GM19043 (cell line): ENCODE measurements at regions not wholly inside any gene's neighbourhood (a gene's known extent, or its start where the extent isn't known, plus 50 kb on each side); places are given as distances from the start of the nearest gene placed in this dataset.
A peak's percentile ranks its signal among the peaks of the same experiment; 100 is the strongest.

ENCODE experiments used
- ATAC-seq: cut with Tn5 transposase; IDR thresholded peaks from one replicate; pipeline ENCODE4 v1.9.1; 2021; ENCODE audit warnings: low read depth; ENCODE audit not compliant: unreplicated experiment

DNA sequence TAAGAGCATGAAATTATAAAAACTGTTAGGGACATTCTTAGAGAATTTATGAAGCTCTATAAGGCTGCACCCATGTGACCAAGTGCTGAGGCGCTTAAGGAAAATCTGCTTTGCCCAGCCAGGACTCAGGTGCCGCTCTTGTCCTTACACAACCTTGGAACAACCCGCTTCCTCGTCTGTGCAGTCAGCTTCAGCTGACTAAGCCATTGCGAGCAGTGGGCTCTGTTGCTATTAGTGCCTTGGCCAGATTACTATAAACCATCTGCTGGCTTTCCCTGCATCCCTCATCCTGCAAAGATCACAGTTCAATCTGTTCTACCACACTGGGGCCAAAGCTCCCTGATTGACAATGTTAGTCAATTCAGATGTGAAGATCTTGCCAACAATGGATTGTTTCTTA is 89.1 kb upstream of the E2F3 start:
- ATAC-seq: no peak

DNA sequence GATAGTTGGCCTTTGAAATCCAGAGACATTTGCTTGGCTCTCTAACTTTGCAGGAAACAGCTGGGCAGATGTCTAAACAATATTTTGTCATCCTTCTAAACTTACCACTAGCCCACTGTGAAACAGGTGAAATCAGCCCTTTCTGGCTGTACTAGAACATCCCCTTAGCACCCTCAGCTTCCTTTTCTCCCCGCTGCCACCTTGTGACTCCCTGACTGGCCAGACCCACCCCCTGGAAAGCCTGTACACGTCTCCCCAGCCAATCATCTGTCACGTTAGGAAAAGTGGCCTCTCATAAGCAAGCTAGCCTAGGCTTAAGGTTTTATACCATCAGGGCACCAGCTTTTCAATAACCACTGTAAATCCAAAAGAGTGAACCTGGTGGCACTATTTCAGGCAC is 88.6 kb upstream of the E2F3 start:
- no peak for ATAC-seq

DNA sequence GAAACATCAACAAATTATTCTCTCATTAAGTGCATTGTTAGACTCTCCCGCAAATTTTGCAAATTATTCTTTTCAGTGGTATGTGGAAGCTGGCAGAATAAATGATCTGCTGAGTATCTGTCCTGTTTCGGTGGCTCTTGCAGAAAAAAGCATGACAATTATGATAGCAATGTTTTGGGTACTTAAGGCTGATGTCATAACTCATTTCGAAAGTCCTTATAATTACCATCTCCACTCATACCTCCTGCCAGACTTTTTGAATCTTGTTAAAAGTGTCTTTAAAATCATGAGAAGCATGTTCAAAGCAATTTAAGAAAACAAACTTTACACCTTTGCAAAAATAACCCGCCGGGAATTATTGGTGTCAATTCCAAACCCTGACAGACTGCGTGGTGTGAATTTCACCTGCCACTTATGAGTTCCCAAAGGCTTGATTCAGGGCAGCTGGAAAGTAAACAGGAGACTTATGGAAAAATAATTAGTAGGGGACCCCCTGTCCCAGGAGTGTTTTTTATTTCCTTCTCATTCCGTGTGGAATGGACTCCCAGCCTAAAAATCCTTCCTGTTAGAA is 87.6 kb upstream of the E2F3 start:
- ATAC-seq: no peak

DNA sequence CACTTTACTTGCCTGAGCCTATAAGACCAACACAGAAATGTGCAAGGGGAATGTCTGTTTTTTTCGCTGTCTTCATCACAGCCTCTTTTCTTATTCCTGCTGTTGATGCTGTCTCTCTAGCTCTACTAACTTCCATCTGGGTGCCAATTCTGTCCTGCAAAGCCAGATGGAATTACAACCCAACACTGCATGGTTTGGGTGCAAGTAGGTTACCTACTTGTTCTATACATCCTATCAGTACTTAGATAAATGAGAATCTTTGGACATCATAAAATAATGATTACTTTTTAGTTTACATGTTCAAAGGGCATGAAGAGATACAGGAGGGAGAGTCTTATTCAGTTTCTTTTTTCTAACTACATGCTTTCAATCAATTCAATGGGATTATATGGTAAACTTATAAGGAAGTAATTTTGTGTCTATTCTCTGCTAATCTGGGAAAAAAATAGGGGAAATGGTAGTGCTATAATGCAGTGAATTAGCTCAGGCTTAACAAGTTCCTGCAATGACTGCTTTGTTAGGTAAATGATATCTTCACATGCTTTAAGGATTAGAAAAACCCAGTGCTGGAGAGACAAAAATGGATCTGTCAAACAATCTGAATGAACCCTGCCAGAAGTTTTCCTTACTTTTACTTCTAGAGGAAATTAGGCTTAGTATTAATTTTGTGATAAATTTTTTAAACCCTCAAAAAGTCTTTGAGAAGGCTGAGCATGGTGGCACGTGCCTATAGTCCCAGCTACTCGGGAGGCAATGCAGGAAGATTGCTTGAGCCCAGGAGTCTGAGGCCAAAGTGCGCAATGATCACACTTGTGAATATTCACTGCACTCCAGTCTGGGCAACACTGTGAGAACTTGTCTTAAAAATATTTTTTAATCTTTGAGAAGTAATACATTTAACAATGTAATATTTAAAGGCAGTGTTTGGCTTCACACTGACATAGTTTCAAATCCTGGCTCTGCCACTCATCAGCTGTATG is 86.5 kb upstream of the E2F3 start:
- ATAC-seq: no peak

DNA sequence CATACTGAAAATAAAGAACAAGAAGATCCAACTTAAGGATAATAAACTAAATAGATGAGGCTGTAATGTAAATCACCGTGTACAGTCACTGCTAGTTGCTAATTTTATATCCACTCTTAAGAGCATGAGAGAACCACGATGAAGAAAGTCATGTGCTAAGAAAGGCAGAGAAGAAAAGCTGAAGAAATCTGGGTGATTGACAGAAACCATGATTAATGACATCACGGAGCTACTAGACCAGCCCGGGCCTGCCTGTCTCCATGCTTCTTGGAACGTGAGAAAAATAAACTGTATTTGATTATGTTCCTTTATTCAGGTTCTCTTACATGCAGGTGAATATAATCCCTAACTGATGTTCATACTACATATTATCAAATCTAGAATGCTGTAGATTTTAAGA is 84.2 kb upstream of the E2F3 start:
- ATAC-seq: no peak

DNA sequence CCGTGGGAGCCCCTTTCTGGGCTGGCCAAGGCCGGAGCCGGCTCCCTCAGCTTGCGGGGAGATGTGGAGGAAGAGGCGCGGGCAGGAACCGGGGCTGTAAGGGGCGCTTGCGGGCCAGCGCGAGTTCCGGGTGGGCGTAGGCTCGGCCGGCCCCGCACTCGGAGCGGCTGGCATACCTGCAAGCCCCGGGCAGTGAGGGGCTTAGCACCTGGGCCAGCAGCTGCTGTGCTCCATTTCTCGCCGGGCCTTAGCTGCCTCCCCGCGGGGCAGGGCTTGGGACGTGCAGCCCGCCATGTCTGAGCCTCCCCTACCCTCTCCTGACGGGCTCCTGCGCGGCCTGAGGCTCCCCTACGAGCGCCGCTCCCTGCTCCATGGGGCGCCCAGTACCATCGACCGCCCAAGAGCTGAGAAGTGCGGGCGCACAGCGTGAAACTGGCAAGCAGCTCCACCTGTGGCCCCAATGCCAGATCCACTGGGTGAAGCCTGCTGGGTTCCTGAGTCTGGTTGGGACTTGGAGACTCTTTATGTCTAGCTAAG is 82.8 kb upstream of the E2F3 start:
- ATAC-seq: no peak

DNA sequence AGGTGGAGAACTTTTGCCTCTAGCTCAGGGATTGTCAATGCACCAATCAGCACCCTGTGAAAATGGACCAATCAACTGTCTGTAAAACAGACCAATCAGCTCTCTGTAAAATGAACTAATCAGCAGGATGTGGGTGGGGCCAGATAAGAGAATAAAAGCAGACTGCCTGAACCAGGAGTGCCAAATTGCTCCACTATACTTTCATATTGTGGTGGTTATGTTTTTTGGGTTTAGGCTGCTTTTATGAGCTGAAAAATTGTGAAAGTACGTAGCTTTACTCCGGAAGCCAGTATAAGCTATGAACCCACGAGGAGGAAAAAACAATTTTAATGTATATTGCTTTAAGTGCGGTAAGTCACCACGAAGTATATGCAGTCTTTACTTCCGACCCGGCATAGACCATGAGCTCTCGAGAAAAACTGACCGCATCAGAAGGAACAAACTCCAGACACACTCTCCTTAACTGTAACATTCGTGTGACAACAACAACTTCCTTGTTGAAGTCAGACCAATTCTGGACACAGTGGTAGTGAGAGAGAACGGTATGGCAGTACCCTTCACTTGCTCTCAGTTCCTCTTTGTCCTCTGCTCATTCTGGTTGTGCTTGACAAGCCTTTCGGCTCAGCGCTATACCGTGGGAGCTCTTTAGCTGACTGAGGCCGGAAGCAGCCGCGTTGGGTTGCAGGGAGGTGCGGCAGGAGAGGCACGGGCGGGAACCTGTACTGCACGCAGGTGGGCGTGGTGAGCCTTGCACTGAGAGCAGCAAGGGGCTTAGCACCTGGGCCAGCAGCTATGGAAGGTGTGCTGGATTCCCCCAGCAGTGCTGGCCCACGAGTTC is 81.9 kb upstream of the E2F3 start:
- ATAC-seq: peak; percentile 99

DNA sequence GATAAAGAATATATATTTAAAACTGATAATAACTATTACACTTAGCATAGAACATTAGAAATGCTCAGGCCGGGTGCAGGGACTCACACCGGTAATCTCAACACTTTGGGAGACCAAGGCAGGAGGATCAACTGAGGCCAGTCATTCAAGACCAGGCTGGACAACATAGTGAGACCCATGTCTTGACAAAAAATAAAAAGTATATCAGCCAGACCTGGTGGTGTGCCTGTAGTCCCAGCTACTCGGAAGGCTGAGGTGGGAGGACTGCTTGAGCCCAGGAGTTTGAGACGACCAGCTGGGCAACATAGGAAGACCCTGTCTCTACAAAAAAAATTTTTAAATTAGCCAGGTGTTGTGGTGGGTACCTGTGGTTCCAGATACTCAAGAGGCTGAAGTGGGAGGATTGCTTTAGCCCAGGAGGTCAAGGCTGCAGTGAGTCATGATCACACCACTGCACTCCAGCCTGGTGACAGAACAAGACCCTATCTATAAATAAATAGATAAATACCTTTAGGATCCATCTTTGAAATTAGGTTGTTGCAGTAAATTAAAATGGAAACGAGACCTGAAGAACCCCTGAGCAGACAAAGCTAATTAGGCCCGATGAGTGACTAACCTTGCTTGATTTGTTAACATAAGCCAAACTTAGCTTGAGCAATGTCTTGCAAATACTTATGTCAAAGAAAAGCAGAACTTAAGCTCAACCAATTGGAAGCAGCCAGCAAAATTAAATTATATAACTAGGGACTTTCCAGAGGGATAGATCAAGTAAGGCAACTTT is 75.8 kb upstream of the E2F3 start:
- no peak for ATAC-seq

DNA sequence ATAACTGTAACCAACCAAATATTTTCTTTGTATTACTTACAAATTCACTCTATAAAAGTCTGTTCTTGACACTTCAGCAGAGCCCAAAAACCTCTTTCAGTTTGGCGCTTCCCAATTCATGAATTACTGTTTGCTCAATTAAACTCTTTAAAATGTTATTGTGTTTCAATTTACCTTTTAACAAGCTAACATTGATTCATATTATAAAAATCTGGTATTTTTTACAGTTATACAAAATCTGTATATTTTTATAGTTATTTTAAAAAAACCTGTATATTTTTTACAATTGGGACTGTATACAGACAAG is 75.3 kb upstream of the E2F3 start:
- ATAC-seq: no peak

DNA sequence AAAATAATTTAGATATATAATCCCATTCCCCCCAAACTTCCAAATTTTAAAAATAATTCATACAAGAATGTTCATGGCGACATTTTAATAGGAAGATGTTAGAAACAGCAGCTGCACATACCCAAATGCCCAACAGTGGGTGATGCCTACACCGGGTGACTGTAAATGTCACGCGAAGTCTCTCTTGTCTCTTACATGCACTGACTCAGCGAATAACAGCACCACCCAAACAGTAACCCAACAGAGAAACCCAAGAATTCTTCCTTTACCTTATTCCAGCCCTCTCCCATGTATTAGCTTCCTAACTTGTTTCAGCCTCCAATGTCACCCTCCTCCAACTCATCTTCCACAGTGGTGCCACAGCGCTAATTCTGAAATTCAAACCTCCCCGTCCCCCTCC is 74.5 kb upstream of the E2F3 start:
- ATAC-seq: no peak

DNA sequence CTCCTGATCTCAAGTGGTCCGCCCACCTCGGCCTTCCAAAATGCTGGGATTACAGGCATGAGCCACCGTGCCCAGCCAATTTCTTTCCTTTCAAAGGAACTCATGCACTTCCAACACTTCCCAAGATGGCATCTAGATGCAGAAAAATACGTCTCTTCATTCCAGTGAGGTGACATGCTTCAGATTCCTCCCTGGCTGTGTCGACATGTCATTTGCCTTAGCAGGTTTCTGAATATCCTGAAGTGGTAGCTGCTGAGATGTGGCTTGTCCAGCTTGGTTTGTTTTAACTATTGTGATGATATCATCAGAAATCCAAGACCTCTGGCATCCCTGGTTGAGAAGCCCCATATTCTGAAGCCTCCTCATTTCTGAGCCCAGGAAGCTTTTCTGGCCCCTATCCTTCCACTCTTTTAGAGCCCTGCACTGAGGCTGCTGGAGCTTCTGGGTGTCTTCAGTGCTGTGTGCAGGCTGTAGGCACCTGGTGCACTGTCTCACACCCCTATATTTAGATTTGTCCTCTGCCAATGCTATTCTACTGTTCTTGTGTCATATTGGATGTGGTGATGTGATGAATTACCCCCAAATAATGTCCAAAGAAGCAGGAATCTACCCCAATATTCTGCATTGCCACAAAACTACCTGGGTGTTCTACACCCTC is 73.3 kb upstream of the E2F3 start:
- ATAC-seq: no peak

DNA sequence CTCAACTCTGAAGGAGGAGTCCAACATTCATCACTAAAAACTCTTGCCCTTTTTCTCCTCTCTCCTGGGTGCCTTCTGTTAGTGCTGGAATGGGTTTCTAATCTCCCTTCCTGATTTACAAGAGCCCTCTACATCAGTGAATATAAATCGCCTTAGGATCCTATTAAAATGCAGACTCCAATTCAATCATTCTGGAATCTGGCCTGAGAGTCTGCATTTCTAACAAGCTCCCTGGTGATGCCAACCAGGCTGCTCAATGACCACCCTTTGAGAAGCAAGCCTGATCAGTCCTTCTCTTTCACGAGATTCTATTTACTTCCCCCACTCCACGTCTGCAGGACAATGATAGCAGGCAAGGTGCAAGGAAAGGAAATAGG is 72.8 kb upstream of the E2F3 start:
- no peak for ATAC-seq

DNA sequence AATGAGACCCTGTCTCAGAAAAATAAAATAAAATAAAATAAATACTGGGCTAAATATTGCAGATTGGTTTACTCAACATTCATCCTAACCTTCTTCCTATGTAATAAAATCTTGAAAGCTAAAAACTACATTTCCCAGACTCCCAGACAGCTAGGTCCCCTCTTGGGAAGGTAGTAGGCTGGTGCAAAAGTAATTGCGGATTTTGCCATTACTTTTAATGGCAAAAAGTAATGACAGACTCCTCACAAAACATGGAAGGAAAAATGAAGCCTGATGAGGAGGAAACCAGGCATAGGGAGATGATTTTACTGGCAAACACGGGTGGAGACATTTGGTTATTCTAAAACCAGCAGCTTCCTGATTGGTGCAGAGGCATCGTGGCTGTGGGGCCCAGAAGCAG is 70.6 kb upstream of the E2F3 start:
- no peak for ATAC-seq

DNA sequence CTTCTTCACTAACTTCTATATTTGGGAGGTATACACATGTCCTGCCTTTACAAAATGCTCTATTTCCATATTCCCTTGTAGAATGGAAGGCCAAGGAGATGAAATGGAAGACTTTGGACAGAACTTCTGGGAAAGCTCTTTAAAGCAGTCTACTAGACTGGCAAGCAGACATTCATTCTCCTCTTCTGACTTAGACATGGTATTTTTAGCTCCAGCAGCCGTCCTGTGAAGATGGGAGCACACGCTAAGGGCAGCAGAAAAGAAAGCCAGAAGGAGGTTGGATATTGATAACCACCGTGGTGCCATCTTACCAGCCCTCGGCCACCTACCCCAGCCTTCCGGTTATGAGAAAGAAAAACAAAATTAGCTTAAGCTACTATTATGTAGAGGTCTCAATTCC is 70.1 kb upstream of the E2F3 start:
- no peak for ATAC-seq

DNA sequence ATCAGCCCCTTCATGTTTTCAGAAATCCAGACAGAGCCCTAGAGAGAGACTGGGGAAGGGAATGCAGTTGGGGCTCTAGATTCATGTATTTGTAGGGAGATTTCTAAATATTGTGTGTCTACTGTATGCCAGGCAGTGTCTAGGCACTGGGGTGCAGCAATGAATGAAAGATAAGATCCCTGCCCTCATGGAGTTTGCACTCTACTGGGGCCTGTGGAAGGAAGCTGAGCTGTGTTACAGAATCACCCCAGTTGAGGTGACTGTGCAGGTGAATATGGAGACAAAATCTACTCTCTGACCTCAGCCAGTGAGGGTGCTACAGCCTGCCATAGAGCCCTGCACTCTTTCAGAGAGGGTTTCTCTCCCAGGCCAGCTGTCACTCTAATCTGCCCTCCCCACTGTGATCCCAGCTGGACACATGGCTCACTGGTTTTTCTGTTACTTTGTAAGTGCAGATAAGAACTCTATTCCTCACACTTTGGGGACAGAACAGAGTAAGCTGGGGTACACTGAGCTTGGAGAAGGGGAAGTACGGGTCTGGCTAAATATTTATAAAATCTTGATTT is 69.2 kb upstream of the E2F3 start:
- ATAC-seq: no peak

DNA sequence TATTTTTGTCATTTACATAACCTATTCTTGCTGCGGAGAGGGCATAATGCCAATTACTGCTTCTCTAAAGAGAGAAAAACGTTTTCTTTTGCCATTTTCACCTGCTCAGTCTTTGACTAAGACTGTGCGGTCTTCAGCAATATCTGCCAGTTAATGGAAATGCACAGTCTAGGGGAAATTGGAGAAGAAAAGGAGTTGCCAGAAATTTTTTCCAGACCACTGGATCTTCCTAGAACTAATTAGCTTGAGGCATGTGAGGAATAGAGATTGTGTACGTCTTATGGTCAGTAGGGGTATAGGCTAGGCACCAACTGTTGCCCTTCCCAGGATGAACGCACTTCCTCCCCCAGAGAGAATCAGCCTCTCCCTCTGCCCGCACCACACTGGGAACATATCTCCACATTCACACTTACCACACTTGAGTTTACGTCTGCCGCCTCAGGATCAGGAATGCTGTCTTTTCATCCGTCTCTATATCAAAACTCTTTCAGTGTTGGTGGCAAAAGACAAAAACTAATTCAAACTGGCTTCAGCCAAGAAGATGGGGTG is 67.9 kb upstream of the E2F3 start:
- ATAC-seq: no peak

DNA sequence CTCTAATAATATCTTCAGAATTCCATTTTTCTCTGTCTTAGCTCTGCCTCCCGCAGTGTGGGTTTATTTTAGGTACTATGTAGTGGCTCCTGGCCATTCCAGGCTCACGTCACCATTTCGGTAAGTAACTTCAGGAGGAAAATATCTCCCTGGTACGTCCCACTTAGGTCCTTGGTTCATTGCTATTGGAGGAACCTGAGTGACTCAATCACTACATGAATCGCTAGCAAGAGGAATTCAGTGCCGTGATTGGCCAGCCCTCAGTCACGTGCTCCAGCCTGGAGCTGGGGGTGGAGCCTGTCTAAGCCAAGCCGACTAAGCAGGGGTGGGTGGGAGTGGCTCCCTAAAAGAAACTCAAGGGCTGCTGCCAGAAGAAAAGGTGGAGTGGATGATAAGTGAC is 67.3 kb upstream of the E2F3 start:
- no peak for ATAC-seq

DNA sequence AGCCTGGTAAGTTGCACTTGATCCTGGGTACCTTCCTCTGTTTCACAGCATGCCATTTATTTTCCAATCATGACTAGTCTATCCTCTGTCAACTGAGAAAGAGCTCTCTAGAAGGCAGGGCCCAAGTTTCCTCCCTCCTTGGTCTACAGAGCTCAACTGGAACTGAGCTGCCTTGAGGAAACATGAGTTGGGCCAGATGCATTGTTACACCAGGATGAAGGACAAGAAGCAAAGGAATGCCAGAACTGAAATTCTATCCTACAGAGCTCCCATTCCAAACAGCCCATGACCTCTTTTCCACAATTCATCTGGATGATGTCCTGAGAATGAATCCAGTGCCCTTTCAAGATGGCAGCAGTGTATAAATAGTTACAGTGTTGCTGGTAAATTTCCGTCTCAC is 66.7 kb upstream of the E2F3 start:
- ATAC-seq: no peak

DNA sequence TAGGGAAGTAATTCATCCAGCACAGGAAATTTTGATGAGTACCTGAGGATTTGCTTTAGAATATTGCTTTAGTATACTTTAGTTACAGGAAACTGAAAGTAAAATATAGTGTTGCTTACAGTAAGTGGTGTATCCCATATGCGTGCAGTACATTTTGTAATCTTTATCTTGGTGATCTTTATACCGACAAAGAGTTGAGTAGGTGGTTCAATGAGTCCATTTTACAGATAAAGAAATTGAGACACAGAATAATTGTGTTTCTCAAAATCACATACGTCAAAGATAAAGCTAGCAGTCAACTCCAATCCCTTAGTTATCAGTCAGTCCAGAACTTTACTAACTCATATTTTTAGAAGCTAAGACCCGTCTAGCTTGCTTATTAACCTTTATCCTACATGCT is 65.8 kb upstream of the E2F3 start:
- ATAC-seq: no peak
